Esophagus squamous epithelium (tissue), 4 donors: ENCODE measurements at regions not wholly inside any gene's neighbourhood (a gene's known extent, or its start where the extent isn't known, plus 50 kb on each side); places are given as distances from the start of the nearest gene placed in this dataset.

Experiments used
- POLR2A ChIP-seq, 4 donors: fragments of 450-650 bp; IDR thresholded peaks; one replicate each; pipeline ENCODE4 v1.6.1; 2017; ENCODE audit warnings: antibody characterized with exemption in 4 of 4, mild to moderate bottlenecking in 4 of 4, moderate library complexity in 3 of 4
- TF ChIP-seq, protein P1 (sequence below), 6 experiments: fragments of 450-650 bp in 4 of 6; fragments of 200-600 bp in 2 of 6; sonication (generic) in 2 of 6; IDR thresholded peaks; one replicate each; pipeline ENCODE4 v1.5.1; 2016 to 2019; ENCODE audit warnings: antibody characterized with exemption in 6 of 6, mild to moderate bottlenecking in 4 of 6, moderate library complexity in 4 of 6

DNA sequence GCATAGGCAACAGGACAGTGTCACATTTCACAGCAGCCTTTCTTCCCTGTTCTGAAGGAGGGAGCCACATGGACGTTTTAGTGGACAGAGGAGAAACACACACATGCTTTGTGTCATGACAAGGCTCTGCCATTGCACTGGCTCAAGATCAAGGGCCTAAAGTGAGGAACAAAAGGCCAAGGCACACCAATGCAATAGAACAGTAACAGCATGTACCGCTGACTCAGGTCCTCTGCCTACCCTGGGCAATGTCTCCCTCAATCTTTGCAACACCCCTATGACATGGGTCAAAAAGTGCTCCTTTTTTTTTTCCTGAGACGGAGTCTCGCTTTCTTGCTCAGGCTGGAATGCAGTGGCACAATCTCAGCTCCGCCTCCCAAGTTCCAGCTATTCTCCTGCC, 57.8 kb upstream of the SDK1 start:
- TF ChIP-seq, protein P1, sequence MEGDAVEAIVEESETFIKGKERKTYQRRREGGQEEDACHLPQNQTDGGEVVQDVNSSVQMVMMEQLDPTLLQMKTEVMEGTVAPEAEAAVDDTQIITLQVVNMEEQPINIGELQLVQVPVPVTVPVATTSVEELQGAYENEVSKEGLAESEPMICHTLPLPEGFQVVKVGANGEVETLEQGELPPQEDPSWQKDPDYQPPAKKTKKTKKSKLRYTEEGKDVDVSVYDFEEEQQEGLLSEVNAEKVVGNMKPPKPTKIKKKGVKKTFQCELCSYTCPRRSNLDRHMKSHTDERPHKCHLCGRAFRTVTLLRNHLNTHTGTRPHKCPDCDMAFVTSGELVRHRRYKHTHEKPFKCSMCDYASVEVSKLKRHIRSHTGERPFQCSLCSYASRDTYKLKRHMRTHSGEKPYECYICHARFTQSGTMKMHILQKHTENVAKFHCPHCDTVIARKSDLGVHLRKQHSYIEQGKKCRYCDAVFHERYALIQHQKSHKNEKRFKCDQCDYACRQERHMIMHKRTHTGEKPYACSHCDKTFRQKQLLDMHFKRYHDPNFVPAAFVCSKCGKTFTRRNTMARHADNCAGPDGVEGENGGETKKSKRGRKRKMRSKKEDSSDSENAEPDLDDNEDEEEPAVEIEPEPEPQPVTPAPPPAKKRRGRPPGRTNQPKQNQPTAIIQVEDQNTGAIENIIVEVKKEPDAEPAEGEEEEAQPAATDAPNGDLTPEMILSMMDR (IDR thresholded peaks at IDR 0.05) = no peak
- TF ChIP-seq POLR2A (IDR thresholded peaks at IDR 0.05) = no peak
